GM18861 (cell line): ENCODE measurements at regions not wholly inside any gene's neighbourhood (a gene's known extent, or its start where the extent isn't known, plus 50 kb on each side); places are given as distances from the start of the nearest gene placed in this dataset.
A peak's percentile ranks its signal among the peaks of the same experiment; 100 is the strongest.

ENCODE experiments used
- ATAC-seq: cut with Tn5 transposase; IDR thresholded peaks from one replicate; pipeline ENCODE4 v1.9.1; 2021; ENCODE audit not compliant: unreplicated experiment

GRCh38 chr4:167475951-167476350 is 241.7 kb upstream of the SPOCK3 start:
- ATAC-seq, result no peak

- ATAC-seq, result no peak
Observed at GRCh38 chr4:167492007-167492406, 257.7 kb upstream of the SPOCK3 start.

DNA sequence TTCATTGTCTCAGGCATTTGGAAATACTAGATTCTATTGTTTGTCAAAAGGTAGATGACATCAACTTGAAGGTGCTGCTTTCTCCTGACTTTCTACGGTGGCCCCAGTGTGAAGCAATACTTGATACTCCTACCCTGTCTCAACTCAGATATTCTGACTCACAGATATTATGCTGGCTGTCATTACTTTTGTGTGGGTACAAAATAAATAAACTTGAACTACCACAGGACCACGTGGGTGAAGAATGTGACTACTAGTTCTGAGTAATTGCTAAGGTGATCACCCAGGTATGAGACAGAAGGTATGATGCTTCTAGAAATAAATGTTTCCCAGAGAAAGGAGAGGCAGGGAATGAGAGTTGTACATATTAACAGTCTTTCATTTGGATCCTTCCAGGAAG is 275.3 kb upstream of the SPOCK3 start:
- ATAC-seq, result no peak

DNA sequence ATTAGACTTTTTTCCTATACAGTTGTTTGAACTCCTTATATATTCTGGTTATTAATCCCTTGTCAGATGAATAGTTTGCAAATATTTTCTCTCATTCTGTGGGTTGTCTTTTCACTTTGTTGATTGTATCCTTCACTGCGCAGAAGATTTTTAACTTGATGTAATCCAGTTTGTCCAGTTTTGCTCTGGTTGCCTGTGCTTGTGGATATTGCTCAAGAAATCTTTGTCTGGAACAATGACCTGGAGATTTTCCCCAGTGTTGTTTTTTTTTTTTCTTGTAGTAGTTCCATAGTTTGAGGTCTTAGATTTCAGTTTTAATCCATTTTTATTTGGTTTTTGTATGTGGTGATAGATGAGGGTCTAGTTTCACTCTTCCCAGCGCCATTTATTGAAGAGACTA is 289.8 kb upstream of the SPOCK3 start:
- no peak for ATAC-seq

DNA sequence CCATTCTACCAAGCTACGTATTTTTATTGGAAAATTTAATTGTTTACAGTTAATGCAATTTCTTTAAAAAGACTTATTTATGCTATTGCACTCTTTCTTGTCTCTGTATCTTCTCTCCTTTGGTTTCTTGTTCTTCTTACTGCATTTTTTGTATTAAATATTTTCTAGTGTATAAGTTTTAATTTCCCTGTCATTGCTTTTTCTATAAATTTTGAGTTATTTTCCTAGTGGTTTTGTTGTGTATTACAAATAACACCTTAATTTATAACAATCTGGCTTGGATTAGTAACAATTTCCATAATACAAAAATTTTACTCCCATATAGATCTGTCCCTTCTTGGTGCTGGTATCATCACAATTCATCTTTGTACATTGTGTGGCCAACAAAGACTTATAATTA is 303.5 kb upstream of the SPOCK3 start:
- no peak for ATAC-seq

DNA sequence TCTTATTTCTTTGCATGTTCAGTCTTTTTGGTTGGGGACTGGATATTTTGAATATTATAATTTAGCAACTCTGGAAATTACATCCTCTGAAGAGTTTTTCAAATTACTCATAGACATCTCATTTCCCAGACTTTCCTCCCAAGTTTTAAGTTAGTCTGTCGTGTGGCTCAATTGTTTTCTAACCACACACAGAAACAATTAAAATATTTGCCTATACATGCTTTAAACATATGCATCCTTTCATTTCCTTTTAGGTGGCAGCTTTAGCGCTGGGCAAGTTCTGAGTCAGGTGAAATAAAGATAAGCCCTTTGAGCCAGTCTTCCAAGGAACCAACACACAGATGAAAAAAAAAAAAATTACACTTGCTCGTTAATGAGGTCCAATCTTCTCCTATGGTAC is 307.0 kb upstream of the SPOCK3 start:
- no peak for ATAC-seq

- no peak for ATAC-seq
Observed at GRCh38 chr4:167544391-167544790, 310.1 kb upstream of the SPOCK3 start.

DNA sequence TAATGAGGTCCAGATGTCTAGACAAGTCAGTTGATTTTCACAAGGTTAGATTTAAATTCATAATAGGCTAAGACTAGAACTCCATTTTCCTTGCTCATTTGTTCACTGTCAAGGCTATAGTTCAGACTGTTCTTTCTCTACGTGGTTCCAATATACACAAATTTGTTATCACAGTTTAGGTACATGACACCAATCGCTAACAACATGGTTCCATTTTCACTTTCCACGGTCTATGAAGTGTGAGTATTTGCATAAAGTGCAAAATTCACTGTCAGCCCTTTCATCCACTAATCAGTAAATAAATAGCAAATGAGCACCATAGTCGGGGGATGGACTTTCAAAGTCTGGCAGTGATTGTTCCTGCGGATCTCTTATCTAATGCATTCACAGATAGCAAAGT is 315.7 kb upstream of the SPOCK3 start:
- ATAC-seq, result no peak

GRCh38 chr4:167555338-167556022 is 321.2 kb upstream of the SPOCK3 start:
- peak; percentile 99 for ATAC-seq

GRCh38 chr4:167578906-167579305 is 344.6 kb upstream of the SPOCK3 start:
- no peak for ATAC-seq

DNA sequence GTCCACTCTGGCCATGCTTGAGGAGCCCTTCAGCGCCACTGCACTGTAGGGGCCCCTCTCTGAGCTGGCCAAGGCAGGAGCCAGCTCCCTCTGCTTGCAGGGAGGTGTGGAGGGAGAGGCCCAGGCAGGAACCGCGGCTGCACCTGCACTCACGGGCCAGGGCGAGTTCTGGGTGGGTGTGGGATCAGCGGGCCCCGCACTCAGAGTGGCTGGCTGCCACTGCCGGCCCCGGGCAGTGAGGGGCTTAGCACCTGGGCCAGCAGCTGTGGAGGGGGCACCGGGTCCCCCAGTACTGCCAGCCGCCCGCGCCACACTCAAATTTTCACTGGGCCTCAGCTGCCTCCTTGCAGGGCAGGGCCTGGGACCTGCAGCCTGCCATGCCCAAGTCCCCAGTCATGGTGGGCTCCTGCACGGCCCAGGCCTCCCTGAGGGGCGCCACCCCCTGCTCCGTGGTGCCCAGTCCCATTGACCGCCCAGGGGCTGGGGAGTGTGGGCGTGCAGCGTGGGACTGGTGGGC is 347.2 kb upstream of the SPOCK3 start:
- ATAC-seq, result no peak

DNA sequence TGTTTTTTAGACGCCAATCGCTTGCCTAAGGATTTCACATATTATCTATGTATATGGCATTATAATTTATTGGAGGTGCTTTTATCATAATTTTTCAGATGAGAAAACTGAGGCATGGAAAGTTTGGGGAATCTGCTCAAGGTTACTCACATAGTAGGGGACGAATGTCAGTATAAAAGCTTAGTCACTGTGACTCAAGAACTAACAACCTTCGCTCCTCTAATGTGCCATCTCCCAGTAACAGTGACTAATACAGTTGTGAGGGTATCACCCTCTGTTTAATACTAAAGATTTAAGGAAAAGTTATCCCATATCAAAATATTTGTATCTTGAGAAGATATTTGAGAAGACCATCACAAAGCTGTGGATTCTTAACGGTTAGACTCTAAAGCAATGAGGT is 353.1 kb upstream of the SPOCK3 start:
- ATAC-seq, result no peak

- no peak for ATAC-seq
Observed at GRCh38 chr4:167595898-167596297, 361.6 kb upstream of the SPOCK3 start.

DNA sequence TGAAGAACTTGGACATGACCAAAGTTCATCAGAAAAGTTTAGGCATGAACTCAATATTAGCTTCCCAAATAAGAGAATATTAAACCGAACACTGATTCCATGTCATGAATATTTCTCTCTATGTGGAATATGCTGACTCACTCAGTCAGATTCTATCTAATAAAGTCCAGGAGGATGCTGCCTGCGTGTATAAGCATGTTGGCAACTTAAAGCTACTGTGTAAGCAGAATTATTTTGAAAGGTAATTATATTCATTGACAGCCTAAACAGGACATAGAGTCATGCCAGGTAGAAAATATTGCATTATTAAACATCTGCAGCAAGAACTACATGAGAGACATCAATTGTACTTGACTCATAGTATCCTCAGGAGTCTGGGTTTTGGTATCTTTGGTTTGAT is 367.9 kb upstream of the SPOCK3 start:
- ATAC-seq, result no peak

GRCh38 chr4:167606551-167606950 is 372.3 kb upstream of the SPOCK3 start:
- no peak for ATAC-seq

GRCh38 chr4:167613381-167613780 is 379.1 kb upstream of the SPOCK3 start:
- no peak for ATAC-seq

DNA sequence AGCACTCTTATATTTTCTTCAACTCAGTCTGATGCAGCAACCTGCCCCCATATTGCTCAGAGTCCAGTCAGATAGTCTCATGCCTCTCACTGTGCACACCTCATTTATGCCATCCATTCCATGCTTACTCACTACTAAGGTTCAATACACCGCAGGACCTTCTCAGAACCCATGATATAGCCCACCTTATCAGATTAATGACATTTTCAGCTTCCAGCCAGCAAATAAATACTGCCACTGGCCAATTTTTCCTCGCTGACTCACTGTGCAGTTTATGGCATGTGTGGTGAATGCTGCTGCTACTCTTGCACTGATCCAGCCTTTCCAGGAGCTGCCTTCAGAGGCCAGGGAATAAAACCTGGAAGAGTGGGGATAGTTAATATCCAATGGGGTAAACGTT is 380.6 kb upstream of the SPOCK3 start:
- no peak for ATAC-seq

- ATAC-seq, result no peak
Observed at GRCh38 chr4:167616476-167616875, 382.2 kb upstream of the SPOCK3 start.

DNA sequence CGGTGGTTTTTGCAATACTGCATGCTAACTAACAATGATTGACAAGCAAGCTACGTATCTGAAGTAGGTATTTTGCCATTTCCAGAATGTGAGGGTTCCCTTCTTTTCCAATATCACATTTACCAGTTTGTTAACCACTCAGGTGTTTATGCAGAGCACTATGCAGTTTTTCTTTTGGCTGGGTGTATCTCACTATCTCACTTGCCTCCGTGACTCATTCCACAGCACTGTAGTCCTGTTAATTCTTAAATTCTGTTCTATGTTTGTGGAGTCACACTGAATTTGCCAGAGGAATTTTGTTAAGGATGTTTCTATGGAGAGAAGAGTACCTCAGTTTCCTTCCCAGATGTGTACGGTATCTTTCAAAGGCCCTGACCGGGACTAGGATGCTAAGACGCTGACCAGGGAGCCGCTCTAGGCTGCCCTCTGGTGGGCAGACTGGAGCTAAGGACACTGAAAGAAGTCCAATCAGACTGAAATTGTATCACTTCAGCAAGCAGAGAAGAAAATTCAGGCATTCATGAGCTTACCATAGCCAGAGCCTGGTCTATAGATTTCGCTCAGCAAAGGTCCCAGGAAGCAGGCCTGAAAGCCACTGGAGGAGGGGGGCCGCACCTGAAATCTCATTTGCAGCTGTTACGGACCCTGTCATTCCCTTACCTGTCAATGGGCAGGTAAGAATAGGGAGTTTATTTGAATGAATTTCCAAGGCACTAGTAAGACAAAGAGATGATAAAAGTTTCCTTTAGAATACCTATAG is 388.4 kb upstream of the SPOCK3 start:
- ATAC-seq, result peak; percentile 95

DNA sequence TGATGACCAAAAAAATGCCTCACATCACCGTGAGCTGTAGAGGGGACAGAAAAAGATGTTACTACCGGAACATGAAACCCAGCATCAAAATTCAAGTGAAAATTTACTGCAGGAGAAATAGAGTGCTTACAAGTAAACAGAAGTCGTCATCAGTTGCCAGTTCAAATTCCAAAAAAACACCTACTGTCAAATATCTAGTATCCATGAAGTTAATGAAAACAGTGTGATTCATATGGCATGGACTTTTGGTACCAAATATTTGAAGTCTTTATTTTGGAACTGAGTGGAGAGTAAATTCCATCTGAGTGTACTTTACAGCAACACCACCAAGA is 388.9 kb upstream of the SPOCK3 start:
- ATAC-seq, result no peak

GRCh38 chr4:167629272-167629671 is 395.0 kb upstream of the SPOCK3 start:
- no peak for ATAC-seq

DNA sequence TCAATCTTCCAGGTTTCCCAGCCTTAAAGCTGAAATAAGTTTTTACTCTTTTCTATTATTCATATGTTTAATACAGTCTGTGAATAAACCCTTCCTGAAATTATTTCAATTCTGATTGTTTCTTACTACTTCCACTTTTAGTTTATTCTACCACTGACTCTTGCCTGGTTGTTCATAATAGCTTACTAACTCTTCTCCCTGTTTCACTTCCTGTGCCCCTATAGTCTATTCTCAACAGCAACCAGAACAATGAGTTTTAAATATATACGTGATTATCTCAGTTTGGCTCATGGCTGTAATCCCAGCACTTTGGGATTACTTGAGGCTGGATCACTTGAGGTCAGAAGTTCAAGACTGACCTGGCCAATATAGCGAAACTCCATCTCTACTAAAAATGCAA is 408.0 kb upstream of the SPOCK3 start:
- ATAC-seq, result peak; percentile 85

- ATAC-seq, result no peak
Observed at GRCh38 chr4:167645358-167645757, 411.1 kb upstream of the SPOCK3 start.
